ENCODE measurements at regions not wholly inside any gene's neighbourhood (a gene's known extent, or its start where the extent isn't known, plus 50 kb on each side); places are given as distances from the start of the nearest gene placed in this dataset.
"Not testable (repeated sequence)": the region's sequence is repeated elsewhere in the genome, so short reads cannot be mapped to it uniquely, and the experiment has no call there.

DNA sequence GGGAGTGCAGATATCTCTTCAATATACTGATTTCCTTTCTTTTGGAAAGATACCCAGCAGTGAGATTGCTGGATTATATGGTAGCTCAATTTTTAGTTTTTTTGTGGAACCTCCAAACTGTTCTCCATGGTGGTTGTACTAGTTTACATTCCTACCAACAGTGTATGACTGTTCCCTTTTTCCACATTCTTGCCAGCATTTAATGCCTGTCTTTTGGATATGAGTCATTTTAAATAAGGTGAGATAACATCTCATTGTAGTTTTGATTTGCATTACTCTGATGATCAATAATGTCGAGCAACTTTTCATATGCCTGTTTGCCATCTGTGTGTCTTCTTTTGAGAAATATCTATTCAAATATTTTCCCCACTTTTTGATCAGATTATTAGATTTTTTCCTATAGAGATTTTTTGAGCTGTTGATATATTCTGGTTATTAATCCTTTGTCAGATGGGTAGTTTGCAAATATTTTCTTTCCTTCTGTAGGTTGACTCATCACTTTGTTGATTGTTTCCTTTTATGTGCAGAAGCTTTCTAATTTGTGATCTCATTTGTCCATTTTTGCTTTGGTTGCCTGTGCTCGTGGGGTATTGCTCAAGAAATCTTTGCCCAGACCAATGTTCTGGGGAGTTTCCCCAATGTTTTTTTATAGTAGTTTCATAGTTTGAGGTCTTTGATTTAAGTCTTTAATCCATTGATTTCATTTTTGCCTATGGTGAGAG lies 552.7 kb downstream of the ZNF674 start:
- in situ Hi-C loops (cut with MboI; ENCODE audit: low sequenced_read_pairs, unreplicated experiment) = no loop called here
- no peak for DNase-seq (ENCODE audit: low spot score)
- TF ChIP-seq, protein P1, sequence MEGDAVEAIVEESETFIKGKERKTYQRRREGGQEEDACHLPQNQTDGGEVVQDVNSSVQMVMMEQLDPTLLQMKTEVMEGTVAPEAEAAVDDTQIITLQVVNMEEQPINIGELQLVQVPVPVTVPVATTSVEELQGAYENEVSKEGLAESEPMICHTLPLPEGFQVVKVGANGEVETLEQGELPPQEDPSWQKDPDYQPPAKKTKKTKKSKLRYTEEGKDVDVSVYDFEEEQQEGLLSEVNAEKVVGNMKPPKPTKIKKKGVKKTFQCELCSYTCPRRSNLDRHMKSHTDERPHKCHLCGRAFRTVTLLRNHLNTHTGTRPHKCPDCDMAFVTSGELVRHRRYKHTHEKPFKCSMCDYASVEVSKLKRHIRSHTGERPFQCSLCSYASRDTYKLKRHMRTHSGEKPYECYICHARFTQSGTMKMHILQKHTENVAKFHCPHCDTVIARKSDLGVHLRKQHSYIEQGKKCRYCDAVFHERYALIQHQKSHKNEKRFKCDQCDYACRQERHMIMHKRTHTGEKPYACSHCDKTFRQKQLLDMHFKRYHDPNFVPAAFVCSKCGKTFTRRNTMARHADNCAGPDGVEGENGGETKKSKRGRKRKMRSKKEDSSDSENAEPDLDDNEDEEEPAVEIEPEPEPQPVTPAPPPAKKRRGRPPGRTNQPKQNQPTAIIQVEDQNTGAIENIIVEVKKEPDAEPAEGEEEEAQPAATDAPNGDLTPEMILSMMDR (IDR thresholded peaks at IDR 0.05; ENCODE audit: borderline replicate concordance, control extremely low read depth, extremely low read depth, insufficient read depth, missing control alignments) = no peak

DNA sequence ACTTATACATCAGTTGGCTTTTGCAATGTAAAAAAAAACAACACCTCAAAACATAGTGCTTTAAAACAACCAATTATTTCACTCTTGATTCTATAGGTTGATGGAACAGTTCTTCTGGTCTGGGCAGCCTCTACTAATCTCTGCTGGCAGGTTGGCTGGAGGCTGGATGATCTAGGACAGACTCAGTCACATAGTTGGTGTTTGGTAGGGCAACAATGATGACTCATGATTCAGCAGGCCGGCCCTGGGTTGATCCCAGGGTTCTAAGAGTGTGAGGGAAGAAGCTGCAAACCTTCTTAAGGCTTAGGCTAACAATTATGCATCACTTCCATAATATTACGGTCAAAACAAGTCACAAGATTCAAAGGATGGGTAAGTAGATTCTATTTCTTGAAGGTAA lies 558.2 kb downstream of the ZNF674 start:
- in situ Hi-C loops (cut with MboI; ENCODE audit: low sequenced_read_pairs, unreplicated experiment) = no loop called here
- no peak for DNase-seq (ENCODE audit: low spot score)
- TF ChIP-seq, protein P1 (IDR thresholded peaks at IDR 0.05; ENCODE audit: borderline replicate concordance, control extremely low read depth, extremely low read depth, insufficient read depth, missing control alignments) = no peak

DNA sequence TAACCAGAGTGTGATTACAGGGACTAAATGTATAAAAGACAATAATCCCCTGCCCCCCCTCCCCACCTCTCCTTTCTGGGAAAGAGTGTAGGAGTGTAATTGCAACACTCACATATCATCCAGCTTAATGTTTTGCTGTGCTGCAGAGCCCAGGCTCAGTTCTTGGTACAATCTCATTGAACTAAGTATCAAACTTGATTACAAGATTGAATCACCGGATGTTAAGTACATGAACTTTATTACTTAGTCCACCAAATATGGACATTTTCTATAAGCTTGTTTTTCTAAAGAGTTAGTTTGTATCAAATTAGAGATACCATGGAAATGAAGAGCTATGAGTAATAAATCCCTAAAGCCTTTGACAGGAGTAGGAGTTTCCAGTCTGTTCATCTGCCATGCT lies 559.1 kb downstream of the ZNF674 start:
- TF ChIP-seq, protein P1 (IDR thresholded peaks at IDR 0.05; ENCODE audit: borderline replicate concordance, control extremely low read depth, extremely low read depth, insufficient read depth, missing control alignments) = no peak
- DNase-seq (ENCODE audit: low spot score) = no peak
- in situ Hi-C loops (cut with MboI; ENCODE audit: low sequenced_read_pairs, unreplicated experiment) = no loop called here

DNA sequence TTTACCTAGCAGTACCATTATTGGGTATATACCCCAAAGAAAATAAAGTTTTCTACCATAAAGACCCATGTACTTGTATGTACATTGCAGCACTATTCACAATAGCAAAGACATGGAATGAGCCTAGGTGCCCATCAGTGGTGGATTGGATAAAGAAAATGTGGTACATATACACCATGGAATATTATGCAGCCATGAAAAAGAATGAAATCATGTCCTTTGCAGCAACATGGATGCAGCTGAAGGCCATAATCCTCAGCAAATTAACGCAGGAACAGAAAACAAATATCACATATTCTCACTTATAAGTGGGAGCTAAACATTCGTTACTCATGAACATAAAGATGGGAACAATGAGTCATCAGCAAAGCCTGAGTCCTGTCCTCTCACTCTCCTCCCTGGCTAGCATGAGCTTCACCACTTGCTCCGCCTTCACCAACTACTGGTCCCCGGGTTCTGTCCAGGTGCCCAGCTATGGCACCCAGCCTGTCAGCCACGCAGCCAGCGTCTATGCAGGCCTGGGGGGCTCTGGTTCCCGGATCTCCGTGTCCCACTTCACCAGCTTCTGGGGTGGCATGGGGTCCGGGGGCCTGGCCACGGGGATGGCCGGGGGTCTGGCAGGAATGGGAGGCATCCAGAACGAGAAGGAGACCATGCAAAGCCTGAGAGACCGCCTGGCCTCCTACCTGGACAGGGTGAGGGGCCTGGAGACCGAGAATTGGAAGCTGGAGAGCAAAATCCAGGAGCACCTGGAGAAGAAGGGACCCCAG lies 562.1 kb downstream of the ZNF674 start:
- DNase-seq (ENCODE audit: low spot score); in situ Hi-C loops (cut with MboI; ENCODE audit: low sequenced_read_pairs, unreplicated experiment): not testable (repeated sequence)

DNA sequence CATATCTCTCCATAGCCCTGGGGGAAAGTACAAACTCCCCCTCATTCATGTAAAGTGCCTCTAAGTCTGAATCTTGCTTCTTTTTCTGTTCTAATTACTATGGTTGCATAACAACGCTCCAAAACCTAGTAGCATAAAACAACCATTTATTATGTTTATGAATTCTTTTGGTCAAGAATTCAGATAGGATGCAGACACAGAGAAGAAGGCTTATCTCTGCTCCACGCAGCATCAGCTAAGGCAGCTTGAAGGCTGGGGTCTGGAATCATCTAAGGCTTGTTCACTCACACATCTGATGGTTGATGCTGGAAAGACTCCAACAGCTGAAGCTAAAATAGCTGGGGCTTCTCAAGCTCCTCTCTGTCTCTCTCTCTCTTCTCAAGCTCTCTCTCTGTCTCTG lies 564.5 kb downstream of the ZNF674 start:
- TF ChIP-seq, protein P1 (IDR thresholded peaks at IDR 0.05; ENCODE audit: borderline replicate concordance, control extremely low read depth, extremely low read depth, insufficient read depth, missing control alignments) = no peak
- no peak for DNase-seq (ENCODE audit: low spot score)
- in situ Hi-C loops (cut with MboI; ENCODE audit: low sequenced_read_pairs, unreplicated experiment) = no loop called here

DNA sequence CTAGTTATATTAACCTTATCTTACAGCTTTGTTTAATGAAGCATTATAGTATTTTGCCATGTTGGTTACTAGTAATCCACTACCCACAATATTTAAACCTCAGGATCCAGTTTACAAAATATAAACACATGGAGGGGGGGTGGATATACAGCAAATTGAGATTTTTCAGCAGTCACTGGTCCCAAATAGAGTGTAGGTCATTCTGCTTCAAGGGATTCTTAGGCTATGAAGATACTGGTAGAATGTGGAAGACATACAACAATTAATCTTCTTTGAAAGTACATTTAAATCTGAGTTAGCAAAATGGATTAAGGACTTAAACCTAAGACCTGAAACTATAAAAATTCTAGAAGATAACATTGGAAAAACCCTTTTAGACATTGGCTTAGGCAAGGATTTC lies 569.6 kb downstream of the ZNF674 start:
- no peak for DNase-seq (ENCODE audit: low spot score)
- in situ Hi-C loops (cut with MboI; ENCODE audit: low sequenced_read_pairs, unreplicated experiment) = no loop called here
- TF ChIP-seq, protein P1 (IDR thresholded peaks at IDR 0.05; ENCODE audit: borderline replicate concordance, control extremely low read depth, extremely low read depth, insufficient read depth, missing control alignments) = no peak

DNA sequence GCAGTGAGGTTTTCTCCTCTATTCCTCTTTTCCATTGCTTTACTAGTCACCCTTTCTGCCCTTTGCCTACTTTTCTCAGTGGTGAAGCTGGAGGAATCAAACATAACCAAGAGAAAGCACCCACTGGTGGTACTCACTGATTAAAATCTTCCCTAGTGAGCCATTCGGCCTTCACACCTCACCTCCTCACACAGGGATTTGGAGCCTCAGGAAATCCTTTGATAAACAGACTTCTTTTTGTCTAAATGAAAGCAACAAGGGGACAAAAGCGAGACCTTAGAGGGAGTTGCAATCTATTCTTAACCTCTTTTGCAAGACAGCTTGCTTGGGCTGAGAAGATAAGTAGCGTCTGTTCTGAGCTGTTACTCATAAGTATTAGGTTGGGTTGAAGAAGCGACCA lies 572.6 kb downstream of the ZNF674 start:
- in situ Hi-C loops (cut with MboI; ENCODE audit: low sequenced_read_pairs, unreplicated experiment) = no loop called here
- TF ChIP-seq, protein P1 (IDR thresholded peaks at IDR 0.05; ENCODE audit: borderline replicate concordance, control extremely low read depth, extremely low read depth, insufficient read depth, missing control alignments) = no peak
- DNase-seq (ENCODE audit: low spot score) = no peak
